ENCODE measurements at regions not wholly inside any gene's neighbourhood (a gene's known extent, or its start where the extent isn't known, plus 50 kb on each side); places are given as distances from the start of the nearest gene placed in this dataset.

- DNase-seq (ENCODE audit: low spot score) = no peak
- CTCF ChIA-PET = no interaction called here
Measured at GRCh38 chr5:7043797-7044196, 330.6 kb downstream of the TENT4A start.

GRCh38 chr5:7047511-7048261, 334.5 kb downstream of the TENT4A start:
- no peak for TF ChIP-seq CTCF (conservative IDR thresholded peaks at IDR 0.05; ENCODE audit: low read depth)
- DNase-seq (ENCODE audit: low spot score) = no peak
- ChIA-PET CTCF (interaction anchor here (0.6 kb wide), 1 partner anchor 697 kb away, joined by 3 read pairs; no protein-coding TSS in a partner anchor), POLR2A (ENCODE audit: low non-redundant PET) (no interaction called here)
- no peak overlapping the region for H3K27ac ChIP-seq

More at GRCh38 chr5:7043797-7044196, 330.6 kb downstream of the TENT4A start:
- TF ChIP-seq CTCF (conservative IDR thresholded peaks at IDR 0.05; ENCODE audit: low read depth) = no peak
- no peak overlapping the region for H3K27ac ChIP-seq
- POLR2A ChIA-PET (ENCODE audit: low non-redundant PET) = no interaction called here

DNA sequence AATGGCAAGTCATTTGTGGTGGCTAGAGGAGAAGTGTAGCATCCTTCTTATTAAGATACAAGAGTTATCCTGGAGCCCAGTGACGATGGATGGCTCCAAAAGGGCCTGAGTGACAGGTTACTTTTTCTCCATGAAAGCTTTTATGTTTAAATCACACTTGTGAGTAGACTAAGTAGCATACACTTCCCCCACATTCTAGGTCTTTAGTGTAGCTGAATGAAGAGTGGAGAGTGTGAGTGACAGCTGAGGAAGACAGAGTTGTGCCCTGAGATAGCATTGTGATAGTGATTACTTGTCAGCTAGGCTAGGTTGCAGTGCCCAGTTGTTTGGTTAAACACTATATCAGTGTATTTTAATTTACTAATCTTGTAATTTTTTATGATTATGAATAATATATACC, 337.8 kb downstream of the TENT4A start:
- CTCF ChIA-PET = no interaction called here
- no peak for TF ChIP-seq CTCF (conservative IDR thresholded peaks at IDR 0.05; ENCODE audit: low read depth)

DNA sequence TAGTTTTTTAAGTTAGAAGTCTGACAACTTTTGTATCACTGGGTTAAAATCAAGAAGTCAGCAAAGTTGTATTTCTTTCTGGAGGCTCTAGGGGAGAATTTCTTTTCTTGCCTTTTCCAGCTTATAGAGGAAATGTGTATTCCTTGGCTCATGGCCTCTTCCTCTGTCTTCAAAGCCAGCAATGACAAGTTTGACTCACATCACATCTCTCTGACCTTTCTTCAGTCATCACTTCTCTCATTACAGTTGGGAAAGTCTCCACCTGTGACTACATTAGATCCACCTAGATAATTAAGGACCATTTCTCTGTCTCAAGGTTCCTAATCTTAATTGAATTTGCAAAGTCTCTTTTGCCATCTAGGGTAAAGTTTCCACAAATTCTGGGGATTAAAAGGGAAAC, 339.9 kb downstream of the TENT4A start:
- ChIA-PET POLR2A (ENCODE audit: low non-redundant PET) (no interaction called here), CTCF (no interaction called here)
- no peak for DNase-seq (ENCODE audit: low spot score)
- H3K27ac ChIP-seq = no peak overlapping the region
- no peak for TF ChIP-seq CTCF (conservative IDR thresholded peaks at IDR 0.05; ENCODE audit: low read depth)

More for the DNA sequence above, 337.8 kb downstream of the TENT4A start:
- no peak for DNase-seq (ENCODE audit: low spot score)
- POLR2A ChIA-PET (ENCODE audit: low non-redundant PET) = no interaction called here
- no peak overlapping the region for H3K27ac ChIP-seq

GRCh38 chr5:7053528-7054209, 340.4 kb downstream of the TENT4A start:
- no peak for TF ChIP-seq CTCF (conservative IDR thresholded peaks at IDR 0.05; ENCODE audit: low read depth)
- no peak overlapping the region for H3K27ac ChIP-seq
- no peak for DNase-seq (ENCODE audit: low spot score)
- CTCF ChIA-PET = no interaction called here
- POLR2A ChIA-PET (ENCODE audit: low non-redundant PET) = no interaction called here

DNA sequence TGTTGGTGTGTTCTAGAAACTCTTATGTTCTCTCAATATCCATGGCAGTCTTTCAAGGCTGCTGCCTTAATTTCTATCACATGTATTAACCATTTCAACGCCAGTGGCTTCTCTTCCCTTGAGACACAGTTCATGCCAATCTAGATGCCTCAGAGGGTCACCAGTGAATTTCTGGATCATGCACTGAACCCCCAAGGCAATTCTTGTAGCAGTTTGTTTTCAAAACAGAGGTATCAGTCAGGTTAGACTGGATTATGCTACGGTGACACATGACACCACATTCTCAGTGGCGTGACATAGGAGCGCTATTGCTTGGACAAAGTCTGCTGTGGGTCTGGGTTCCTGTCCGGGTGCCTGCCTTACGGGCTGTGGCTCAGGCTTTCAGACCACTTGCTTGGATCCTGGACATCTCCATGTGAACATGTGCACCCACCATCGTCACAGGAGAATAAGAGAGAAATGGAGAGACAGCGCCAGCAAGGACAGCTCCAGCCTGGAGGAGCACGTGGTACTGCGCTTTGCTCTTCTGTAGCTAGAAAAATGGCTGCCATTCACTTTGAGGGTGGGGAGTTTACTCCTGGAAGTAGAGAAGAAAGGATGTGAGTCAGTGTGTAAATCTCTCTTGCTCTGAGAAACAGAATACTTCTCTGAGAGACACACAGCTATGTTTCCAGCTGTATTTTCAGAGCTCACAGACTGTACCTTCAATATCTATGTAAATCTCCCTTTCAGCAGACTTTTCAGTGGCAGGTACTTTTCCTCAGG, 329.3 kb upstream of the ADCY2 start:
- POLR2A ChIA-PET (ENCODE audit: low non-redundant PET) = no interaction called here
- DNase-seq (ENCODE audit: low spot score) = no peak
- TF ChIP-seq CTCF (conservative IDR thresholded peaks at IDR 0.05; ENCODE audit: low read depth) = no peak
- CTCF ChIA-PET = no interaction called here
- H3K27ac ChIP-seq = no peak overlapping the region

Data from RWPE1 (cell line).